Glutamatergic neuron (in vitro differentiated cells): ENCODE measurements at regions not wholly inside any gene's neighbourhood (a gene's known extent, or its start where the extent isn't known, plus 50 kb on each side); places are given as distances from the start of the nearest gene placed in this dataset.

Experiments
- DNase-seq: peaks from one replicate; pipeline ENCODE4 v3.0.0; 2022
- H3K27ac Mint-ChIP-seq: one replicate; pipeline ENCODE4 v1.8.0; 2020; ENCODE audit warnings: mild to moderate bottlenecking, mixed read lengths, inconsistent platforms; ENCODE audit not compliant: unreplicated experiment
- H3K27me3 Mint-ChIP-seq: one replicate; pipeline ENCODE4 v1.8.0; 2020; ENCODE audit warnings: mild to moderate bottlenecking, moderate library complexity, mixed read lengths, inconsistent platforms; ENCODE audit not compliant: unreplicated experiment
- H3K36me3 Mint-ChIP-seq: one replicate; pipeline ENCODE4 v1.8.0; 2020; ENCODE audit warnings: mild to moderate bottlenecking, mixed read lengths, inconsistent platforms; ENCODE audit not compliant: unreplicated experiment
- H3K4me1 Mint-ChIP-seq: one replicate; pipeline ENCODE4 v1.8.0; 2020; ENCODE audit warnings: mild to moderate bottlenecking, low read depth, mixed read lengths, inconsistent platforms; ENCODE audit not compliant: unreplicated experiment
- H3K4me3 Mint-ChIP-seq: one replicate; pipeline ENCODE4 v1.8.0; 2020; ENCODE audit warnings: mild to moderate bottlenecking, mixed read lengths, inconsistent platforms; ENCODE audit not compliant: unreplicated experiment
- H3K9me3 Mint-ChIP-seq: one replicate; pipeline ENCODE4 v1.8.0; 2020; ENCODE audit warnings: mild to moderate bottlenecking, moderate library complexity, mixed read lengths, inconsistent platforms; ENCODE audit not compliant: unreplicated experiment
- TF ChIP-seq, protein P1 (sequence below): fragments of 200-600 bp; sonication (generic); IDR thresholded peaks from one replicate; pipeline ENCODE4 v1.5.0; 2021; ENCODE audit not compliant: partially characterized antibody, unreplicated experiment

DNA sequence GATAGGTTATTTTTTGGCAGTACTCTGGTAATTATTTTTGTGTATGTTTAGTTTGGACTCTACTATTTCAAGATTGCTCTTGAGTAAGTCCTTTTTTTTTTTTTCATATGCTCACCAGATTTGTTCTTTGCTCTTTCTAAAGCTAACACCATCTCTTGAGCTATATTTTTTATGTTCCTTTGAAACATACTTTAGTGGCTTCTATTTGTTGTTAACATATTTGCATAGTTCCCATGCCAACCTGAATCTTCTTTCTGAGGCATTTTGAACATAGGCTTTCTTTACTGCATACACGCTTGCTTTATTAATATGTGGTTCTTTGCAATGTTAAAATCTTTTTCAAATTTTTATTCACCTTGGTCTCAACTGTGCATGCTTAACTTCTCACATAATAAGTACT lies 1644.9 kb downstream of the SUCLG1 start:
- H3K4me3 Mint-ChIP-seq, result no peak overlapping the region
- no peaks in the 10 kb centered on the region for H3K36me3 Mint-ChIP-seq
- H3K9me3 Mint-ChIP-seq, result no peaks in the 10 kb centered on the region
- TF ChIP-seq, protein P1, sequence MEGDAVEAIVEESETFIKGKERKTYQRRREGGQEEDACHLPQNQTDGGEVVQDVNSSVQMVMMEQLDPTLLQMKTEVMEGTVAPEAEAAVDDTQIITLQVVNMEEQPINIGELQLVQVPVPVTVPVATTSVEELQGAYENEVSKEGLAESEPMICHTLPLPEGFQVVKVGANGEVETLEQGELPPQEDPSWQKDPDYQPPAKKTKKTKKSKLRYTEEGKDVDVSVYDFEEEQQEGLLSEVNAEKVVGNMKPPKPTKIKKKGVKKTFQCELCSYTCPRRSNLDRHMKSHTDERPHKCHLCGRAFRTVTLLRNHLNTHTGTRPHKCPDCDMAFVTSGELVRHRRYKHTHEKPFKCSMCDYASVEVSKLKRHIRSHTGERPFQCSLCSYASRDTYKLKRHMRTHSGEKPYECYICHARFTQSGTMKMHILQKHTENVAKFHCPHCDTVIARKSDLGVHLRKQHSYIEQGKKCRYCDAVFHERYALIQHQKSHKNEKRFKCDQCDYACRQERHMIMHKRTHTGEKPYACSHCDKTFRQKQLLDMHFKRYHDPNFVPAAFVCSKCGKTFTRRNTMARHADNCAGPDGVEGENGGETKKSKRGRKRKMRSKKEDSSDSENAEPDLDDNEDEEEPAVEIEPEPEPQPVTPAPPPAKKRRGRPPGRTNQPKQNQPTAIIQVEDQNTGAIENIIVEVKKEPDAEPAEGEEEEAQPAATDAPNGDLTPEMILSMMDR, result no peak
- H3K27ac Mint-ChIP-seq, result no peak overlapping the region
- no peak for DNase-seq
- no peaks in the 10 kb centered on the region for H3K4me1 Mint-ChIP-seq
- H3K27me3 Mint-ChIP-seq, result no peaks in the 10 kb centered on the region

DNA sequence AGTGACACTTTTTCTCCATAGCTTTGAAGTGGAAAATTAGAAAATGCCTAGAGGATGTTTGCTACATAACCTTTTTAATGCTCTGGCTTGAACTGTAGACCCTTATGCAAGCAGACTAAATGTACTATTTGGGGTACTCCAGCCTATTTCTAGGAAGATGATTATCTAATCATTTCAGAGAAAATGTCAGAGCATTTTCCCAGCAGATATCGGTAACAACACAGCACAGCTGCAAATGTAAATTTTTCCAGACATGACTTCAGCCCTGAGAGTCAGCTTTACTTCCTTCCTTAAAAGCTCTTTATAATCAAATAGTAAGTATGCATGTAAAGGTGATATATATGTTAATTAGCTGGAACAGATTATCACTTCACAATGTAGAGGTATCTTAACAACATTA lies 1647.1 kb downstream of the SUCLG1 start:
- Mint-ChIP-seq H3K36me3 (no peaks in the 10 kb centered on the region), H3K27ac (no peak overlapping the region), H3K4me1 (no peaks in the 10 kb centered on the region), H3K27me3 (no peaks in the 10 kb centered on the region), H3K9me3 (no peaks in the 10 kb centered on the region), H3K4me3 (no peak overlapping the region)
- no peak for DNase-seq
- TF ChIP-seq, protein P1, result no peak

DNA sequence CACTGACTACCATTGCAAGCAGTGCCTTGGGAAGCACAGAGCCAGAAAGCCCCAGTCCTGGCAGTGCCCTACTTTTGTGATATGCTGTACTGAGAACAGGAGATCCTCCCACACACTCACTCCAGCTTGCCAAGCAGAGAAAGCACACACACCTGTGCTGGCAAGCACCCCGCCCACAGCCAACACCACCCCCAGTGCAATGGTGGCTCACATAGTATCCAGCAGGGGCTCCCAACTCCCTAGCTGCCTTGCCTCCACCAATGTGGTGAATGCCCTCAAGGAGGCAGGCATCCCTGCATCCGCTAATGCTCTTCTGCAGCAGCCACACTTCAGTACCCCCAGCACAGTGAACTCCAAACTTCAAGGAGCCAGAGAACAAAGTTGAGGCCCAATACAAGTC lies 1655.8 kb downstream of the SUCLG1 start:
- DNase-seq, result no peak
- Mint-ChIP-seq H3K36me3 (peaks cover 10% of the 10 kb centered on the region), H3K9me3 (peaks cover 9% of the 10 kb centered on the region), H3K27ac (no peak overlapping the region), H3K4me3 (no peak overlapping the region), H3K27me3 (no peaks in the 10 kb centered on the region), H3K4me1 (no peaks in the 10 kb centered on the region)
- TF ChIP-seq, protein P1, result no peak

DNA sequence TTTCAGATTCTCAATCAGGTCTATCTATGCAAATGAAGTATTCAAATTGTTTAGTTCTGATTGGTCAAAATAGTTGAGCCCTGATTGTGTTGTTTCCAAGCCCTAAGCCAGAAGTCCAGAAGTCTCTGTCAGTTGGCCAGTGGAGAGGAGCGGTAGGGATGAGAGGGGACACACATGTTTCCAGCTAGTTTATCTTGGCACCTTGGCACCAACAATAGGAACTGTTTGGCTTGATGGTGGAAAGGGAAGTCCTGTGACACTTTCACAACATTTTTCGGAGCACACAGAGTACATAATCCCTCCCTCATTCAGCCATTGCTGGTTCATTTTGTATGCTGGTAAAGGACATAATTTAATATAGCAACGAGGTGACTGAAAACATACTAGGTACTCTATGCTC lies 1661.6 kb downstream of the SUCLG1 start:
- Mint-ChIP-seq H3K27me3 (no peaks in the 10 kb centered on the region), H3K36me3 (no peaks in the 10 kb centered on the region), H3K27ac (no peak overlapping the region), H3K9me3 (no peaks in the 10 kb centered on the region), H3K4me3 (no peak overlapping the region), H3K4me1 (peaks cover 9% of the 10 kb centered on the region)
- DNase-seq, result no peak
- TF ChIP-seq, protein P1, result no peak

DNA sequence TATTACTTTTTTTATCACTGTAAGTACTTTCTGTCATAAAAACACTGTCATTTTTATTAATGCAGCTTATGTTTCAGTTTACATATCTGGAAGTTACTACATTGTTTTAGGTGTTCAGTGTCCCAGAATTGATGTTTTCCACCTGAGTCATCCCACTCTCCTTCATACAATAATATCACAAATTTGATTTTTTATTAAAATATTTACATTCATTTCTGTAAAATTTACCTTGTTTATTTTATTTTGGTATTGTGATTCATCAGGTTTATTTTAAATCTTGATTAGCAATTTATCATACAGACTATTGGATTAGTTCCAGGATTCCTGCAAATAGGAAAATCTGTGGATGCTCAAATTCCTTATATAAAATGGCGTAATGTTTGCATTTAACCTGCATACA lies 1662.9 kb downstream of the SUCLG1 start:
- no peaks in the 10 kb centered on the region for H3K27me3 Mint-ChIP-seq
- no peak for DNase-seq
- peaks cover 9% of the 10 kb centered on the region for H3K4me1 Mint-ChIP-seq
- H3K36me3 Mint-ChIP-seq, result no peaks in the 10 kb centered on the region
- H3K9me3 Mint-ChIP-seq, result no peaks in the 10 kb centered on the region
- no peak overlapping the region for H3K4me3 Mint-ChIP-seq
- no peak overlapping the region for H3K27ac Mint-ChIP-seq
- TF ChIP-seq, protein P1, result no peak
